ENCODE measurements at regions not wholly inside any gene's neighbourhood (a gene's known extent, or its start where the extent isn't known, plus 50 kb on each side); places are given as distances from the start of the nearest gene placed in this dataset.

DNA sequence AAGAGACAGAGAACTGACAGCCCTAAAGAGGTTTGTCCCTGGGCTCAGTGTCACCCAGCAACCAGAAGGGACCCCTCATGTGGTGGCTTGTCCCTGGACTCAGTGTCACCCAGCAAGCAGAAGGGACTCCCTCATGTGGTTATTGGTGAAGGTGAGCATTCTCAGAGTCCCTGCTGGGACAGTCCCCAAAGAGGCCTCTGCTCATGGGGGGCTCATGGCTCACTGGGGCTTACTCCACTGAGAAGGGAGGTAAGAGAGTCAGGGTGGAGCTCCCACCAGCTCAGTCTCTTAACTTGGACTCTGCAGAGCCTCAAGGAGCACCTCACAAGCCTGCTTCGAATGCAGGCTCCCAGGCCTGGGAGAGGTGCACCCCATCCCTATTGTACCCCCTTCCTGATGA, 145.2 kb upstream of the COPS8 start (continued):
- no peak for TF ChIP-seq ZNF484 (CRISPR knock-in tag; IDR thresholded peaks at IDR 0.05; ENCODE audit: borderline replicate concordance, low read depth)

DNA sequence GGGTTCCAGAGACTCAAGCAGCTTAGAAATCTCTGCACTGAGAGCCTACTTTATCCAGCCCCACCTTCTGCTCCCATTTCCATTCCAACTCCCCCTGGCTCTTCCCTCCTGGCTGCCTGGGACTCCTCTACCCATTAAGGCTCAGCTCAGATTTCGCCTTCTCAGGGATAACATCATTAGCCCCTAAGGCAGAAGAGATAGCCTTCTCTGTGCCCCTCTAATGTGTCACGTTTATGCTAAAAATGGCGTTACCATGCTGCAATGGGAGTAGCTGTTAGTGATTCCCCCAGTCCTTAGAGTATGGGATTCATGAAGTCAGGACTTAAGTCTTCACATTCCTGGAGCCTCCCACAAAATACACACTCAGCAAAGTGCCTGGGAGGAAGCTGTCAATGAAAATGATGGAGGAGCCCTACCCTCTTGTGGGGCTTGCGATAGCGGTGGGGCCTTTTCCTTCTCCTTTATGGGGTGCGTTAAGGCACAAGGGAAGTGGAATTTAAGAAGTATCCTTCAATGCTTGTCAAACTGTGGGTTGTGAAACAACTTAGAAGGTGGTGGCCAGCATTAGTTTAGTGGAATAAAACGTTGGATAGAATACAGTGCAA, 144.7 kb upstream of the COPS8 start:
- intact Hi-C loops (cut with micrococcal nuclease; ENCODE audit: unreplicated experiment) (no loop called here), in situ Hi-C loops (cut with HindIII; ENCODE audit: extremely low pct_ligation_motif_present, low pct_unique_long_range_greater_than_20kb) (no loop called here)
- no peak overlapping the region for H2AFZ ChIP-seq (ENCODE audit: low read length)
- H3K36me3 ChIP-seq (replicated peaks in 1 of 2; ENCODE audit: control insufficient read depth in 1 of 2, insufficient read depth in 2 of 2, low read length in 2 of 2): no peaks in the 10 kb centered on the region
- H3K4me1 ChIP-seq (ENCODE audit: insufficient read depth, low read length): no peaks in the 10 kb centered on the region
- H3K4me3 ChIP-seq (replicated peaks in 1 of 3; ENCODE audit: insufficient read depth in 1 of 3, low read depth in 2 of 3, low read length in 3 of 3): no peak overlapping the region
- H3K4me2 ChIP-seq (ENCODE audit: low read depth, low read length): no peak overlapping the region
- H3K27me3 ChIP-seq (ENCODE audit: control insufficient read depth in 1 of 2, insufficient read depth in 2 of 2, low read length in 2 of 2): peaks cover 0 to 3% of the 10 kb centered on the region in 2 experiments; a peak in 3 of 5 replicates
- H3K9ac ChIP-seq (ENCODE audit: insufficient read depth, low read depth, low read length): no peak overlapping the region
- H3K27ac ChIP-seq (ENCODE audit: extremely low read length, insufficient read depth, low read length): no peak overlapping the region
- 38% methylated on average over 7 of the region's 7 CpGs for WGBS (ENCODE audit: low lambda C conversion rate)
- H4K20me1 ChIP-seq (ENCODE audit: insufficient read depth, low read length): no peaks in the 10 kb centered on the region
- BruUV-seq (replicated peaks): no TSS peak
- ChIA-PET CTCF (ENCODE audit: low intra/inter-chr PET ratio, low total read pairs) (no interaction called here), POLR2A (no interaction called here)
- TF ChIP-seq MAFK (conservative IDR thresholded peaks at IDR 0.05 in 1 of 2, IDR thresholded peaks at IDR 0.05 in 1 of 2; ENCODE audit: low read length in 2 of 2): 0 out of 4 replicates have a peak, but pooled peaks of 1 of the 2 experiments have one; percentile 10
- no peak for TF ChIP-seq ZNF780A (CRISPR knock-in tag; IDR thresholded peaks at IDR 0.05)
- TF ChIP-seq KLF15 (CRISPR knock-in tag; IDR thresholded peaks at IDR 0.05; ENCODE audit: borderline replicate concordance): no peak
- TF ChIP-seq ZBTB7B (CRISPR knock-in tag; IDR thresholded peaks at IDR 0.05): no peak
- TF ChIP-seq PHF8 (CRISPR knock-in tag; IDR thresholded peaks at IDR 0.05): no peak
- TF ChIP-seq ZNF713 (CRISPR knock-in tag; IDR thresholded peaks at IDR 0.05): no peak
- FAIRE-seq (no peak), DNase-seq (ENCODE audit: low spot score) (no peak), ATAC-seq (no peak)
- H3K79me2 ChIP-seq (ENCODE audit: insufficient read depth, low read length): no peaks in the 10 kb centered on the region
- no peaks in the 10 kb centered on the region for H3K9me3 ChIP-seq (ENCODE audit: low read length)

DNA sequence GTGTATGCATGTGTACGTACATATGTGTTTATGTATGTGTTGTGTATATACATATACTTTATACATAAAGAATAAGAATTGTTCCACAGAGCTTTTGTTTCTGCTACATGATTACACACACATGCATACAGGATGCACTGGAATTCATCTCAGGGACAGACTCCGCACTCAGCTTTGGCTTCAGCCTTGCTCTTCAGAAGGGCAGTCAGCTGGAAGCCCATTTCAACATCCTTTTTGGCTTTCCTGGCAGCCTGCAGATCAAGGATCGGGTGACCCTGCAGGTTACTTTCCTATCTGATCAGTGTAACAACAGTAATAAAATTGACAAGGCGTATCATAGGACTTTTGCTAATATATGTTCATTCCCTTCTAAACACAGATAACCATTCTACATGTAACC, 144.1 kb upstream of the COPS8 start:
- WGBS (ENCODE audit: low lambda C conversion rate): 35% methylated on average over 4 of the region's 4 CpGs
- Histone ChIP-seq H3K4me2 (ENCODE audit: low read depth, low read length) (no peak overlapping the region), H3K36me3 (replicated peaks in 1 of 2; ENCODE audit: control insufficient read depth in 1 of 2, insufficient read depth in 2 of 2, low read length in 2 of 2) (no peaks in the 10 kb centered on the region), H4K20me1 (ENCODE audit: insufficient read depth, low read length) (no peaks in the 10 kb centered on the region), H2AFZ (ENCODE audit: low read length) (no peak overlapping the region), H3K4me1 (ENCODE audit: insufficient read depth, low read length) (no peaks in the 10 kb centered on the region), H3K79me2 (ENCODE audit: insufficient read depth, low read length) (no peaks in the 10 kb centered on the region), H3K27me3 (ENCODE audit: control insufficient read depth in 1 of 2, insufficient read depth in 2 of 2, low read length in 2 of 2) (peaks cover 0 to 6% of the 10 kb centered on the region in 2 experiments; a peak in 3 of 5 replicates), H3K4me3 (replicated peaks in 1 of 3; ENCODE audit: insufficient read depth in 1 of 3, low read depth in 2 of 3, low read length in 3 of 3) (no peak overlapping the region), H3K27ac (ENCODE audit: extremely low read length, insufficient read depth, low read length) (no peak overlapping the region), H3K9ac (ENCODE audit: insufficient read depth, low read depth, low read length) (no peak overlapping the region), H3K9me3 (ENCODE audit: low read length) (no peaks in the 10 kb centered on the region)
- no peak for DNase-seq (ENCODE audit: low spot score)
- no TSS peak for BruUV-seq (replicated peaks)
- intact Hi-C loops (cut with micrococcal nuclease; ENCODE audit: unreplicated experiment): no loop called here
- ATAC-seq: no peak
- FAIRE-seq: no peak
- in situ Hi-C loops (cut with HindIII; ENCODE audit: extremely low pct_ligation_motif_present, low pct_unique_long_range_greater_than_20kb): no loop called here
- CTCF ChIA-PET (ENCODE audit: low intra/inter-chr PET ratio, low total read pairs): no interaction called here
- POLR2A ChIA-PET: no interaction called here
- TF ChIP-seq POLR2G (IDR thresholded peaks at IDR 0.05; ENCODE audit: low read depth, low read length): no peak
- TF ChIP-seq, protein P1, sequence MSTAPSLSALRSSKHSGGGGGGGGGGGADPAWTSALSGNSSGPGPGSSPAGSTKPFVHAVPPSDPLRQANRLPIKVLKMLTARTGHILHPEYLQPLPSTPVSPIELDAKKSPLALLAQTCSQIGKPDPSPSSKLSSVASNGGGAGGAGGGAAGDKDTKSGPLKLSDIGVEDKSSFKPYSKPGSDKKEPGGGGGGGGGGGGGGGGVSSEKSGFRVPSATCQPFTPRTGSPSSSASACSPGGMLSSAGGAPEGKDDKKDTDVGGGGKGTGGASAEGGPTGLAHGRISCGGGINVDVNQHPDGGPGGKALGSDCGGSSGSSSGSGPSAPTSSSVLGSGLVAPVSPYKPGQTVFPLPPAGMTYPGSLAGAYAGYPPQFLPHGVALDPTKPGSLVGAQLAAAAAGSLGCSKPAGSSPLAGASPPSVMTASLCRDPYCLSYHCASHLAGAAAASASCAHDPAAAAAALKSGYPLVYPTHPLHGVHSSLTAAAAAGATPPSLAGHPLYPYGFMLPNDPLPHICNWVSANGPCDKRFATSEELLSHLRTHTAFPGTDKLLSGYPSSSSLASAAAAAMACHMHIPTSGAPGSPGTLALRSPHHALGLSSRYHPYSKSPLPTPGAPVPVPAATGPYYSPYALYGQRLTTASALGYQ (CRISPR knock-in tag; IDR thresholded peaks at IDR 0.05): no peak
- TF ChIP-seq FOXA1 (IDR thresholded peaks at IDR 0.05): no peak
- TF ChIP-seq FOXA1 (CRISPR knock-in tag; IDR thresholded peaks at IDR 0.05): no peak
- no peak for TF ChIP-seq ZNF552 (CRISPR knock-in tag; IDR thresholded peaks at IDR 0.05; ENCODE audit: borderline replicate concordance)
- no peak for TF ChIP-seq SRSF1 (optimal IDR thresholded peaks at IDR 0.05; ENCODE audit: low read depth, low read length)
- no peak for TF ChIP-seq ZNF251 (CRISPR knock-in tag; IDR thresholded peaks at IDR 0.05)
- no peak for TF ChIP-seq TEAD2 (CRISPR knock-in tag; IDR thresholded peaks at IDR 0.05)
- TF ChIP-seq ZNF549 (CRISPR knock-in tag; IDR thresholded peaks at IDR 0.05): no peak
- no peak for TF ChIP-seq MAFF (IDR thresholded peaks at IDR 0.05; ENCODE audit: low read depth, low read length)
- TF ChIP-seq GATA4 (IDR thresholded peaks at IDR 0.05; ENCODE audit: borderline replicate concordance, low read depth): no peak
- no peak for TF ChIP-seq PAF1 (CRISPR knock-in tag; IDR thresholded peaks at IDR 0.05)

All from HepG2 (cell line).